Epithelial cell of prostate (primary cell): ENCODE measurements at regions not wholly inside any gene's neighbourhood (a gene's known extent, or its start where the extent isn't known, plus 50 kb on each side); places are given as distances from the start of the nearest gene placed in this dataset.

Source experiments
- DNase-seq: peaks from one replicate; pipeline ENCODE4 v3.0.0-alpha.2; 2011; ENCODE audit warnings: low read depth, low spot score
- H3K27ac ChIP-seq: fragments of 450-650 bp; 2 replicates; pipeline ENCODE4 v1.5.1; 2017; ENCODE audit warnings: mild to moderate bottlenecking

GRCh38 chr20:17077030-17077429 lies 149.8 kb upstream of the PCSK2 start:
- DNase-seq = no peak
- no peak overlapping the region for H3K27ac ChIP-seq

- H3K27ac ChIP-seq = no peak overlapping the region
- DNase-seq = no peak
Measured at GRCh38 chr20:17083738-17084137, 143.1 kb upstream of the PCSK2 start.

- H3K27ac ChIP-seq = no peak overlapping the region
Measured at GRCh38 chr20:17084909-17085308, 141.9 kb upstream of the PCSK2 start.

GRCh38 chr20:17093782-17094181 lies 133.1 kb upstream of the PCSK2 start:
- H3K27ac ChIP-seq = no peak overlapping the region
- DNase-seq = no peak

More at GRCh38 chr20:17084909-17085308, 141.9 kb upstream of the PCSK2 start:
- DNase-seq = no peak

GRCh38 chr20:17097603-17098002 lies 129.2 kb upstream of the PCSK2 start:
- H3K27ac ChIP-seq = no peak overlapping the region
- DNase-seq = no peak

GRCh38 chr20:17100506-17100905 lies 126.3 kb upstream of the PCSK2 start:
- H3K27ac ChIP-seq = no peak overlapping the region
- DNase-seq = no peak

GRCh38 chr20:17107127-17107526 lies 119.7 kb upstream of the PCSK2 start:
- H3K27ac ChIP-seq = no peak overlapping the region
- no peak for DNase-seq

GRCh38 chr20:17108896-17109295 lies 117.9 kb upstream of the PCSK2 start:
- no peak overlapping the region for H3K27ac ChIP-seq
- no peak for DNase-seq

- H3K27ac ChIP-seq = no peak overlapping the region
Measured at GRCh38 chr20:17109307-17109706, 117.5 kb upstream of the PCSK2 start.

GRCh38 chr20:17128206-17128605 lies 98.6 kb upstream of the PCSK2 start:
- no peak overlapping the region for H3K27ac ChIP-seq
- no peak for DNase-seq

More at GRCh38 chr20:17109307-17109706, 117.5 kb upstream of the PCSK2 start:
- DNase-seq = no peak

- no peak overlapping the region for H3K27ac ChIP-seq
- DNase-seq = no peak
Measured at GRCh38 chr20:17129089-17129488, 97.8 kb upstream of the PCSK2 start.

- no peak for DNase-seq
- H3K27ac ChIP-seq = no peak overlapping the region
Measured at GRCh38 chr20:17137692-17138091, 89.1 kb upstream of the PCSK2 start.

GRCh38 chr20:17138237-17138636 lies 88.6 kb upstream of the PCSK2 start:
- no peak overlapping the region for H3K27ac ChIP-seq
- DNase-seq = no peak

- no peak for DNase-seq
- H3K27ac ChIP-seq = no peak overlapping the region
Measured at GRCh38 chr20:17140894-17141293, 85.9 kb upstream of the PCSK2 start.

- no peak overlapping the region for H3K27ac ChIP-seq
- no peak for DNase-seq
Measured at GRCh38 chr20:17141568-17141967, 85.3 kb upstream of the PCSK2 start.

- DNase-seq = no peak
Measured at GRCh38 chr20:17142666-17143065, 84.2 kb upstream of the PCSK2 start.

GRCh38 chr20:17150858-17151257 lies 76.0 kb upstream of the PCSK2 start:
- no peak for DNase-seq
- H3K27ac ChIP-seq = no peak overlapping the region

More at GRCh38 chr20:17142666-17143065, 84.2 kb upstream of the PCSK2 start:
- no peak overlapping the region for H3K27ac ChIP-seq

GRCh38 chr20:17155401-17155800 lies 71.4 kb upstream of the PCSK2 start:
- no peak overlapping the region for H3K27ac ChIP-seq
- no peak for DNase-seq

GRCh38 chr20:17158701-17159100 lies 68.1 kb upstream of the PCSK2 start:
- DNase-seq = no peak

GRCh38 chr20:17161673-17162481 lies 65.0 kb upstream of the PCSK2 start:
- no peak overlapping the region for H3K27ac ChIP-seq

More at GRCh38 chr20:17158701-17159100, 68.1 kb upstream of the PCSK2 start:
- H3K27ac ChIP-seq = no peak overlapping the region

GRCh38 chr20:17168026-17168612 lies 58.7 kb upstream of the PCSK2 start:
- no peak for DNase-seq
- no peak overlapping the region for H3K27ac ChIP-seq

More at GRCh38 chr20:17161673-17162481, 65.0 kb upstream of the PCSK2 start:
- no peak for DNase-seq
